ENCODE measurements at regions not wholly inside any gene's neighbourhood (a gene's known extent, or its start where the extent isn't known, plus 50 kb on each side); places are given as distances from the start of the nearest gene placed in this dataset.
"Not testable (repeated sequence)": the region's sequence is repeated elsewhere in the genome, so short reads cannot be mapped to it uniquely, and the experiment has no call there.

GRCh38 chr5:71821029-71821428 lies 102.0 kb downstream of the CARTPT start:
- DNase-seq (ENCODE audit: low read depth, low spot score) = no peak

- DNase-seq (ENCODE audit: low read depth, low spot score) = not testable (repeated sequence)
Observed at GRCh38 chr5:71822065-71822464, 103.0 kb downstream of the CARTPT start.

- no peak for DNase-seq (ENCODE audit: low read depth, low spot score)
Observed at GRCh38 chr5:71825992-71826391, 106.9 kb downstream of the CARTPT start.

GRCh38 chr5:71828291-71829040 lies 109.4 kb downstream of the CARTPT start:
- no peak for DNase-seq (ENCODE audit: low read depth, low spot score)

- DNase-seq (ENCODE audit: low read depth, low spot score) = no peak
Observed at GRCh38 chr5:71829206-71829605, 110.1 kb downstream of the CARTPT start.

GRCh38 chr5:71830681-71831539 lies 111.8 kb downstream of the CARTPT start:
- DNase-seq (ENCODE audit: low read depth, low spot score) = no peak

- DNase-seq (ENCODE audit: low read depth, low spot score) = no peak
Observed at GRCh38 chr5:71832812-71833715, 114.0 kb downstream of the CARTPT start.

DNA sequence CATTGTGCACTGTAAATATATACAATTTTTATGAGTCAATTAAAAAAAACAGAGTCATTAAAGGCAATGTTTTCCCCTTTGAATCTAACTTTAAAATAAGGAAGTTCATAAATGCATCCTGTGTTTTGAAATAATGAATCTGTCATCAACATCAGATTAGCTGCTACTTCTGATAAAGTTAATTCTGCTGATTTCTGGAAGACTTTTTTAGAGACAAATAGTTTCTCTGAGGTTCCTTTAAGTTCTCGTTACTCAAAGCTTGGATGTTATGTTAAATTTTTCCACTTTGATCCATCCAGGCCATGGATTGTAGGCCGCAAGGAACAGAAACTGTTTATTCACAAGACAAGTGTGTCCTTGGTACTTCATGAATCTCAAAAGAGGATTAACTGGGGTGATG lies 115.5 kb downstream of the CARTPT start:
- no peak for DNase-seq (ENCODE audit: low read depth, low spot score)

DNA sequence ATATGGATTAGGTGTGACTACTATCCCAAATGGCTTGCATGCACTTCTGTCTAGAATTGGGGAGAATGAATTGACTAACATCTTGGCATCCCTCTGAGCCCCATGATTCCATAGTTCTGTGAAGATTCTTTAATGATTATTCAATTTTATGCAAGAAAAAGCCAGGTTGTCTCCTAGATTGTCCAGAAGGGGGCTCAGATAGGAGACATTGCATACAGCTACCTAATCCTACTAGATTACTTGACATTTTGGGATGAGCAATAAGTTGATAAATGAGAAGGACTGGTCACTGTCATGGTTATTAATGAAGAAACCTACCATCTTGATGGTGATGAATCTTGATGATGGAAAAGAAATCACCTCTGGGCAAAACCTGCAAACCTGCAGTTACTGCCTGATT lies 117.0 kb downstream of the CARTPT start:
- DNase-seq (ENCODE audit: low read depth, low spot score) = no peak

- DNase-seq (ENCODE audit: low read depth, low spot score) = no peak
Observed at GRCh38 chr5:71836559-71837112, 117.6 kb downstream of the CARTPT start.

GRCh38 chr5:71838286-71838685 lies 119.2 kb downstream of the CARTPT start:
- DNase-seq (ENCODE audit: low read depth, low spot score) = no peak

DNA sequence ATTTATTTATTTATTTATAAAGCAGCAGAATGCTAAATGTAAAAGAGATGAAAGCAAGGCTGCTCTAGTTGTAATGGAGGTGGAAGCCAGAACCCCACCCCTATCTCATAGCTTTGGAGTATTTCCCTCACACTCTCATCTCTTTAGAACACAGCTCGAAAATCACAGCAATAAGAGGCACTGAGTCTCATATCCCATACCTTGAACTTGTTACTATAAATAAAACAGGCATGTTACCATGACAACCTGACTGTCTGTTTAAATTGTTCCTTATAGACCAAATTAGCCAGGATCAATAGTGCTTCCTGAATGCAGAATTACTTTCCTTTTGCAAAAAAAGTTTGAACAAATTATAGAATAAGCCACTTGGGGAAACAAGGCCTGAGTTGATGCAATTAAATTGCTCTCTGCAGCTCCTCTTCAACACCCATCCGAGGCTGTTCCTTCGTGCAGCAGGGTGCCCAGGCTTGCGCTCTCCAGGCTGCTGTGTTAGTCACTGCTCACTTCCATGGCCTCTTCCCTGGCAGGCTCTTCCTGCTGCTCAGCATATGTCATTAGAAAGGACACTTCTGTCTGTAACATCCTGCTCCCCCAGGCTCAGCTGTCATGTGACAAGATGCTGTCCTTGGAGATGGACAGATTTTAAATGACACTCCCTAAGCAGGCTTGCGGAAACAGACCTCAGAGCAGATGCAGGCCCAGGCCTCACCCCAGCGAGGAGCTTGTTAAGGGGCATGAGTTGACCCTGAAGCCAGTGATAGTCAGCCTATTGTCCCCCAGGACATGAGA lies 120.2 kb downstream of the CARTPT start:
- DNase-seq (ENCODE audit: low read depth, low spot score) = no peak

DNA sequence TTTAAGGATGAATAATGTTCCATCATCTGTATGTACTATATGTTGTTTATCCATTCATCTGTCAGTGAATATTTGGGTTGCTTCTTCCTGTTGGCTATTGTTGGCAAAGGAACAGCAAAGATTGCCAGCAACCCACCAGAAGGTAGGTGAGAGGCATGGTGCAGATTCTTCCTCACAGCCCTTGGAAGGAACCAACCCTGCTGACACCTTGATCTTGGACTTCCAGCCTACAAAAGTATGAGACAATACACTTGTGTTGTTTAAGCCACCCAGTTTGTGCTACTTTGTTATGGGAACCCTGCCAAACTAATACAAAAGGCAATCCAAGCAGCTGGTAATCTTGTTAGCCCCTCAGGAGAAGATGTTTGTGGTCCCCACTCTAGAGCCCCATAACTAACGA lies 122.0 kb downstream of the CARTPT start:
- no peak for DNase-seq (ENCODE audit: low read depth, low spot score)

DNA sequence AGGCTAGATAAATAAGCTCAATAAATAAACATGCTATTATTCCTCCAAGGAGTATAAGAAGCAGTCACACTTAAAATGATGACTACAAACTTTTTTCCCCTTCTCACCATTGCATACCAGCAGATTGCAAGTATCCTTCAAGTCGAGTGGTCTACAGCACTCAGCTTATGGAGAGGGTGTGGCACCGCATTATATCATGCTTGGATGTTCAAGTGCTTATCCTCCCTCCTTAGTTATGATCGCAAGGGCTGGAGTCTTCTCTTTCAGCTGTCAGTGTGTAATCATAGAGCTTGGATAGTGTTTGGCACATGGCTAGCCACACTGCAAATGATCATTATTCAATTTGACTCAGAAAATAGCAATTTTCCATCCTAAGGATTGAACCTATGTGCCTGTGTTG lies 124.0 kb downstream of the CARTPT start:
- DNase-seq (ENCODE audit: low read depth, low spot score) = no peak

DNA sequence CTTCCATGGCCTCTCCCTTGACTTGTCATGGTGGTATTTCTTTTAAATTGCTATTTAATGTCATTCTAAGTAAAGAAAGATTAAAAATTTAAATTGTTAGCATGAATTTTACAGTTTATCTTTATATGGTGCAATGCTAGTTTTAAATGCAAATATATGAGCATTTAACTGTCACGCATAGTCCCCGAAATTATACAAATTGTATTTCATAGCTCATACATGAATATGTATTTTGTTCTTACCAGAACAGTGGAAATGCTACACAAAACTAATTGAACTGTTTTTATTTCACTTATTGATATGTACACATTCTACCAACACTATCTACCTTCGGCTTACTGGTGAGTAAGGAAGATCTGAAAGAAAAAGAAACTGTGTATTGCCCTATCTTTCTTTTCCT lies 125.8 kb downstream of the CARTPT start:
- no peak for DNase-seq (ENCODE audit: low read depth, low spot score)

DNA sequence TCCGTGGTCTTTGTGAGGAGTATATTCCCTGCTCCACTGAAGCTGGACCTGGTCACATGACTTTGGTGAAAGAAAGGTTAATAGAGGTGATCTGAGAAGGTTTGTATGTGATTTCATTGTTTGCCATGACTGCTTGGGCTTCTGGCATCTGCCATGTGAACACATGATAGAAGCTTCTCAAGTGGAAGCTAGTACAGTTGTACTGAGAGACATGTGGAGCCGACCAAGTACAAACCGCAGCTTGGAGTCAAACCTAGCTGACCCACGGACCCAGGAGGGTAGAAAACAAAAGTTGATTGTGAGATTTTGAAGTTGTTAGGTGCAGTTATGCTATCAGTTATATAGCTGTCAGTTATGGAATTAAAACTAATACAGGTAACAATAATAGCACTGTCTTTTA lies 140.4 kb downstream of the CARTPT start:
- no peak for DNase-seq (ENCODE audit: low read depth, low spot score)

DNA sequence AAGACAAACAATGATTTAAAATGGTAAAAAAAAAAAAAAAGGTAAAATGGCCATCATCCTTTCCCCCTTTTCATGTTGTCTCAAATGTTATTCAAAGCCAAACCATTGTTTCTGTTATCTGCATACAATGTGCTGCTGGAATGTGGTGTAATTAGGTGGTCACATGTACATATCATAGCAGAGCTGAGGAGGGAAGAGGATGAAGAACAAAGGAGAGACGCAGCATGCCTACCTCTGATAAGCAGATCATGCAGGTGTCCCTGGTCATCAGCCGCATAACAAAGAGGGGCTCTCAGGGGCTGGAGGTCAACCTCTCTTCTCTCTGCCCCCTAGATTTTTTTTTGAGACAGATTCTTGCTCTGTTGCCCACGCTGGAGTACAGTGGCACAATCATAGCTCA lies 141.0 kb downstream of the CARTPT start:
- no peak for DNase-seq (ENCODE audit: low read depth, low spot score)

- DNase-seq (ENCODE audit: low read depth, low spot score) = no peak
Observed at GRCh38 chr5:71861682-71862081, 142.6 kb downstream of the CARTPT start.

DNA sequence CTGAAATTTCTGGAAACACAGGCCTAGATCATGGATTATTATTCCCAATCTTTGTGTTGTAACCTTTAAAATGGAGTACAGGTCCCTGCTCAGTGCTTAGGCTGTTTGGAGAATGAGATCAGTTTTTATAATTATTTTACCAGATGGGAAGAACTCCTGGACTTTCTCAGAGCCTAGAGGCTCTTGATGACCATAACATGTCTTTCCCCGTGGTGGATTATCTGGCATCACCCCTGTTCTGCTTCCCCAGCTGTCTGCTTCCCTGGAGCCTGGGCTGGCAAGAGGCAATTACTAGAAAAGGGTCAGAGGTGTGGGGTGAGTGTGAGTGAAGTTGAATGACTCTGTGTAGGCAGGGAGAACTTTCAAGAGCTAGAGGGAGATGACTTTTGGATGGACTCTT lies 143.0 kb downstream of the CARTPT start:
- no peak for DNase-seq (ENCODE audit: low read depth, low spot score)

DNA sequence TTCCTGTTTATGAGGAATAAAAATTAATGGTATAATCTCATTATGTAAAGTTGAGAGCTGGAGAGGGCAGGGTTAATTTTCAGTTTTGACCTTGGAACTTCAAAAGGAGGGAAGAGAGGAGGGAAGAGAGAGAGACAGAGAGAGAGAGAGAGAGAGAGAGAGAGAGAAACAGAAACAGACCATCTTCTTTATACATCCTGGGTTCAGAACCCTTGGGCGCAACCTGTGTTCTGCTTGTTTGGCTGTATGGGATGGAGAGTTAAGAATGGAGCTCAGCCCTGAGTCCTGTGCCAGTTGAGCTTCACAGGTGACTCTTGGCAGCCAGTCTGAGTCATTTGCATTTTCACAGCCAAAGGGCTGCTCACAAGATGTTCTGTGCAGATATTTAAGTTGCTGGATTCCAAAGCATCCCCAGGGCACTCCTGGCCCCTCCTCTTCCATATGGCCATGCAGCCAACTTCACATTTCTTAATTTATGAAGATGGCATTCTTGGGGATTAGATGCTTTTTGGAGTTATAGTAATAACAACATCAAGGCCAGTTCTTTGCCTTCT lies 143.5 kb downstream of the CARTPT start:
- no peak for DNase-seq (ENCODE audit: low read depth, low spot score)
